ENCODE measurements at regions not wholly inside any gene's neighbourhood (a gene's known extent, or its start where the extent isn't known, plus 50 kb on each side); places are given as distances from the start of the nearest gene placed in this dataset.
"Not testable (repeated sequence)": the region's sequence is repeated elsewhere in the genome, so short reads cannot be mapped to it uniquely, and the experiment has no call there.

DNA sequence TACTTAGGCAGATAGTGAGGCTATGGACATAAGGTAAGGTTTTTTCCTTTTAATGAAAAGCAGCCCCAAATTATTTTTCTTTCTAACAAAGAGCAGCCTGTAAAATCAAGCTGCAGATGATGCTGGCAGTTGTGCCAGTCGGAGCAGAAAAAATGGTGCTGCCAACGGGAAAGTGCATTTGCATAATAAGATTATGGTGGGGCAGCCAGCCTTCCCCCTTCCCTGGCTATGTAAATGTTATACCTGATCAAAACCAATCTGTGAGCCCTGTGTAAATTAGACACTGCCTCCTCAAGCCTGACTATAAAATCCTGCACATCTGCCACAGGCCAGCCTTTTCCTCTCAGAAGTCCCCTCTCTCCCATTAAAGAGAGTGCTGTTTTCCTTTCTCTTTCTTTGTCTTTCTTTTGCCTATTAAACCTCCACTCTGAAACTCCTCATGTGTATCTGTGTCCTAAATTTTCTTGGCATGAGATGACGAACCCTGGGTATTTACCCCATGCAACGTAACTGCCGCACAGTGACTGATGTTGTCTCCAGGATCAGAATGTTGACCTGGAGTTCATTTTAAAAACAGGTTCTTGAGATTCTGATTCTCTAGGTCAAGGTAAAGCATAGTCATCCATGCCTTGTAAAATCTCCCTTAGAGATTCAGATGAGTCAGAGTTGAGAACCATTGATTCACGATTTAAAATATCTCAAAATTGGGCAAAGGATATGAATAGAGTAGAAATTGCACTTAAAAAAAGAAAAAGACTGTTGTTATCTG, 167.3 kb upstream of the C1GALT1 start:
- in situ Hi-C loops (cut with HindIII; ENCODE audit: low sequenced_read_pairs), result no loop called here
- no peak overlapping the region for H3K4me3 ChIP-seq (ENCODE audit: low read depth, low read length)
- TF ChIP-seq, protein P1, sequence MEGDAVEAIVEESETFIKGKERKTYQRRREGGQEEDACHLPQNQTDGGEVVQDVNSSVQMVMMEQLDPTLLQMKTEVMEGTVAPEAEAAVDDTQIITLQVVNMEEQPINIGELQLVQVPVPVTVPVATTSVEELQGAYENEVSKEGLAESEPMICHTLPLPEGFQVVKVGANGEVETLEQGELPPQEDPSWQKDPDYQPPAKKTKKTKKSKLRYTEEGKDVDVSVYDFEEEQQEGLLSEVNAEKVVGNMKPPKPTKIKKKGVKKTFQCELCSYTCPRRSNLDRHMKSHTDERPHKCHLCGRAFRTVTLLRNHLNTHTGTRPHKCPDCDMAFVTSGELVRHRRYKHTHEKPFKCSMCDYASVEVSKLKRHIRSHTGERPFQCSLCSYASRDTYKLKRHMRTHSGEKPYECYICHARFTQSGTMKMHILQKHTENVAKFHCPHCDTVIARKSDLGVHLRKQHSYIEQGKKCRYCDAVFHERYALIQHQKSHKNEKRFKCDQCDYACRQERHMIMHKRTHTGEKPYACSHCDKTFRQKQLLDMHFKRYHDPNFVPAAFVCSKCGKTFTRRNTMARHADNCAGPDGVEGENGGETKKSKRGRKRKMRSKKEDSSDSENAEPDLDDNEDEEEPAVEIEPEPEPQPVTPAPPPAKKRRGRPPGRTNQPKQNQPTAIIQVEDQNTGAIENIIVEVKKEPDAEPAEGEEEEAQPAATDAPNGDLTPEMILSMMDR (IDR thresholded peaks at IDR 0.05; ENCODE audit: low read depth, low read length, missing control alignments), result no peak
- no peak for DNase-seq (ENCODE audit: low read depth)

- in situ Hi-C loops (cut with HindIII; ENCODE audit: low sequenced_read_pairs), result no loop called here
- TF ChIP-seq, protein P1 (IDR thresholded peaks at IDR 0.05; ENCODE audit: low read depth, low read length, missing control alignments), result no peak
Observed at GRCh38 chr7:7017707-7018280, 164.6 kb upstream of the C1GALT1 start.

DNA sequence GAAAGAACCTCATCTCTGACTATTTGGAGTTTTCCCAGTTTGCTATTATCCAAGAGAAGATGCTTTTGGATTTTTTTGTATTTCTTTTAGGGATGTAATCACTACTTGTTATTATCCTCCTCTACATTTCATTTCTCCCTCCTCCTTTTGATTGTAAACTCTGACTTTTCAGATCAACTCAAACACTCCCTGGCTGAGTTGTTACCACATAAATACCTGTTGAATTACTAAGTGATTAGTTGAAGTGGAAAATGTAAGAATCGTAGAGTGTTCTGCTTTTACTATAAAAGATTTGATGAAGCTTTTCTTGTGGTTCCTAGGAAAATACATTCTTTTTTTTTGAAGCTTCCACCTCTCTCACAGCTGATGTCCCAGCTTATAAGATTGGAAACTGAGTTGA, 164.1 kb upstream of the C1GALT1 start:
- DNase-seq (ENCODE audit: low read depth), result no peak
- in situ Hi-C loops (cut with HindIII; ENCODE audit: low sequenced_read_pairs), result no loop called here
- TF ChIP-seq, protein P1 (IDR thresholded peaks at IDR 0.05; ENCODE audit: low read depth, low read length, missing control alignments), result no peak
- no peak overlapping the region for H3K4me3 ChIP-seq (ENCODE audit: low read depth, low read length)

More at GRCh38 chr7:7017707-7018280, 164.6 kb upstream of the C1GALT1 start:
- DNase-seq (ENCODE audit: low read depth), result no peak
- H3K4me3 ChIP-seq (ENCODE audit: low read depth, low read length), result no peak overlapping the region

DNA sequence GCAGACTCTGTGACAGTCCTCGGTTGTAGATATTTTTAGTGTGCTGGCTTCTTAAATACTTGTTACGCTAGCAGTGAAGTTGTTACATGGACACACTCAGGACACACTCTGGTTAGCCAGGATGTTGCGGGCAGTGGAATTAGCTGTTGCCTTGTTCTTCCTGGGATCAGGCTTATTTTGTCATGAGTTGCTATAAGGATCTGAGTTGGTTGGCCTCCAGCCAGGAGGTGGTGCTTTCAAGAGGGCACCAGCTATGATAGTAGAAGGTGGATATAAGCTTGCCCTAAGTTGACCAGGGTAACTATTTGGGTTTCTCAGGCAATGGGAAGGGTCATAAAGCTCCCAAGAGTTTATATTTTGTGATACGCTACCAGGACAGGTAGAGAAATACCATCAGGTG, 150.1 kb upstream of the C1GALT1 start:
- no peak overlapping the region for H3K4me3 ChIP-seq (ENCODE audit: low read depth, low read length)
- in situ Hi-C loops (cut with HindIII; ENCODE audit: low sequenced_read_pairs), result loop anchor here (10.0 kb wide), 1 partner anchor 63 kb away; no protein-coding TSS in a partner anchor
- TF ChIP-seq, protein P1 (IDR thresholded peaks at IDR 0.05; ENCODE audit: low read depth, low read length, missing control alignments), result no peak
- no peak for DNase-seq (ENCODE audit: low read depth)

GRCh38 chr7:7035851-7036250, 146.5 kb upstream of the C1GALT1 start:
- DNase-seq (ENCODE audit: low read depth), result no peak
- TF ChIP-seq, protein P1 (IDR thresholded peaks at IDR 0.05; ENCODE audit: low read depth, low read length, missing control alignments), result no peak
- in situ Hi-C loops (cut with HindIII; ENCODE audit: low sequenced_read_pairs), result loop anchor here (10.0 kb wide), 1 partner anchor 59 kb away; no protein-coding TSS in a partner anchor

GRCh38 chr7:7042286-7042893, 140.0 kb upstream of the C1GALT1 start:
- H3K4me3 ChIP-seq (ENCODE audit: low read depth, low read length); DNase-seq (ENCODE audit: low read depth); in situ Hi-C loops (cut with HindIII; ENCODE audit: low sequenced_read_pairs): not testable (repeated sequence)

More at GRCh38 chr7:7035851-7036250, 146.5 kb upstream of the C1GALT1 start:
- no peak overlapping the region for H3K4me3 ChIP-seq (ENCODE audit: low read depth, low read length)

DNA sequence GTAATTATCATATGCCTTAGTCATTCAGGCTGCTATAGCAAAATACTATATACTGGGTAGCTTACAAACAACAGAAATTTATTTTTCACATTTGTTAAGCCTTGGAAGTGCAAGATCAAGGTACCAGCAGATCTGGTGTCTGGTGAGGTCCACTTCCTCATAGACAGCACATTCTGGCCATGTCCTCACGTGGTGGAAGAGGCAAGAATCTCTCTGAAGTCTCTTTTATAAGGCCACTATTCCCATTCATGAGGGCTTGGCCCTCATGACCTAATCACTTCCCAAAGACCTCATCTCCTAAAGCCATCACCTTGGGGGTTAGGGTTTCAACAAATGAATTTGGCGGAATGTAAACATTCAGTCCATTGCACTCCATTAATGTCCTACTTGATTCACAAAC, 137.5 kb upstream of the C1GALT1 start:
- no peak overlapping the region for H3K4me3 ChIP-seq (ENCODE audit: low read depth, low read length)

More for the DNA sequence above, 137.5 kb upstream of the C1GALT1 start:
- in situ Hi-C loops (cut with HindIII; ENCODE audit: low sequenced_read_pairs), result no loop called here
- TF ChIP-seq, protein P1 (IDR thresholded peaks at IDR 0.05; ENCODE audit: low read depth, low read length, missing control alignments), result no peak
- no peak for DNase-seq (ENCODE audit: low read depth)

Measured in astrocyte of the cerebellum (primary cell).